Sigmoid colon (tissue), 4 donors: ENCODE measurements at regions not wholly inside any gene's neighbourhood (a gene's known extent, or its start where the extent isn't known, plus 50 kb on each side); places are given as distances from the start of the nearest gene placed in this dataset.

Source experiments
- POLR2A ChIP-seq, 2 donors: fragments of 450-650 bp; IDR thresholded peaks; one replicate each; pipeline ENCODE4 v1.6.1; 2016; ENCODE audit warnings: antibody characterized with exemption in 2 of 2, mild to moderate bottlenecking in 2 of 2, moderate library complexity in 2 of 2
- POLR2AphosphoS5 ChIP-seq, 4 donors: sonication (generic); formaldehyde crosslinking; IDR thresholded peaks; one replicate each; pipeline ENCODE4 v1.6.1; 2017; ENCODE audit warnings: antibody characterized with exemption in 4 of 4
- TF ChIP-seq, protein P1 (sequence below), 4 experiments: fragments of 450-650 bp in 3 of 4; fragments of 200-600 bp in 1 of 4; IDR thresholded peaks; one replicate each; pipeline ENCODE4 v1.5.1; 2016 to 2019; ENCODE audit warnings: antibody characterized with exemption in 4 of 4, mild to moderate bottlenecking in 3 of 4, moderate library complexity in 2 of 4

DNA sequence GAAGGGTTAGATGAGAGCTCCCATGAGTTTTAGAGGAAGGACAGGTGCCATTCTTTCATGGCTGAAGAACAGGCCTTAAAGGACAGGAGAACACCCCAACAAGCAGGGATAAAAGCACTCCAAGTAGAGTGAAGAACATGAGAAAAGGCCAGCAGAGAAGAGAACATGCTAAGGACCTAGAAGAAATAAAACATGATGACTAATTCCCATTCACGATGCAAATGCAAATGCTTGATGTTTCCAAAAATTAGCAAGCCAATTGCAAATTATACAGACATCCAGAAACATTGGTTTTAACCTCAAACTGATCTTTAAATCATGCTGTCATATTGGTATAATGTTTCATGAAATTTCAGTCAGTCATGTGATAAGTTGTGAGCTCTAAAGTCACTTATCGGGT is 241.7 kb downstream of the CNTN3 start:
- TF ChIP-seq, protein P1, sequence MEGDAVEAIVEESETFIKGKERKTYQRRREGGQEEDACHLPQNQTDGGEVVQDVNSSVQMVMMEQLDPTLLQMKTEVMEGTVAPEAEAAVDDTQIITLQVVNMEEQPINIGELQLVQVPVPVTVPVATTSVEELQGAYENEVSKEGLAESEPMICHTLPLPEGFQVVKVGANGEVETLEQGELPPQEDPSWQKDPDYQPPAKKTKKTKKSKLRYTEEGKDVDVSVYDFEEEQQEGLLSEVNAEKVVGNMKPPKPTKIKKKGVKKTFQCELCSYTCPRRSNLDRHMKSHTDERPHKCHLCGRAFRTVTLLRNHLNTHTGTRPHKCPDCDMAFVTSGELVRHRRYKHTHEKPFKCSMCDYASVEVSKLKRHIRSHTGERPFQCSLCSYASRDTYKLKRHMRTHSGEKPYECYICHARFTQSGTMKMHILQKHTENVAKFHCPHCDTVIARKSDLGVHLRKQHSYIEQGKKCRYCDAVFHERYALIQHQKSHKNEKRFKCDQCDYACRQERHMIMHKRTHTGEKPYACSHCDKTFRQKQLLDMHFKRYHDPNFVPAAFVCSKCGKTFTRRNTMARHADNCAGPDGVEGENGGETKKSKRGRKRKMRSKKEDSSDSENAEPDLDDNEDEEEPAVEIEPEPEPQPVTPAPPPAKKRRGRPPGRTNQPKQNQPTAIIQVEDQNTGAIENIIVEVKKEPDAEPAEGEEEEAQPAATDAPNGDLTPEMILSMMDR (IDR thresholded peaks at IDR 0.05), result no peak
- TF ChIP-seq POLR2A (IDR thresholded peaks at IDR 0.05) (no peak), POLR2AphosphoS5 (IDR thresholded peaks at IDR 0.05) (no peak)
